ENCODE measurements at regions not wholly inside any gene's neighbourhood (a gene's known extent, or its start where the extent isn't known, plus 50 kb on each side); places are given as distances from the start of the nearest gene placed in this dataset.

GRCh38 chr5:135737701-135738563 lies 96.5 kb upstream of the SLC25A48 start:
- no peak for TF ChIP-seq CTCF (IDR thresholded peaks at IDR 0.05)
- TF ChIP-seq POLR2AphosphoS5 (IDR thresholded peaks at IDR 0.05; ENCODE audit: low read depth, low read length), result no peak
- no peak for TF ChIP-seq SIN3A (IDR thresholded peaks at IDR 0.05; ENCODE audit: borderline replicate concordance, insufficient read depth, low read depth, low read length)
- no peak for TF ChIP-seq TCF7L2 (IDR thresholded peaks at IDR 0.05; ENCODE audit: low read depth, low read length)

Measured in Panc1 (cell line).